Upper lobe of left lung (tissue), 6 donors: ENCODE measurements at regions not wholly inside any gene's neighbourhood (a gene's known extent, or its start where the extent isn't known, plus 50 kb on each side); places are given as distances from the start of the nearest gene placed in this dataset.
A peak's percentile ranks its signal among the peaks of the same experiment; 100 is the strongest.

Experiments
- ATAC-seq, 2 donors: fragments of 200-7000 bp; cut with Tn5 transposase; one replicate each; pipeline ENCODE4 v1.9.1; 2022; ENCODE audit warnings: mild to moderate bottlenecking in 2 of 2, moderate library complexity in 2 of 2; ENCODE audit not compliant: low FRiP score in 2 of 2
- DNase-seq, 2 donors: peaks; one replicate each; pipeline ENCODE4 v3.0.0-alpha.2; 2019 to 2020
- H3K27ac ChIP-seq, 4 donors: fragments of 200-600 bp; sonication (generic); one replicate each; pipeline ENCODE4 v1.5.1; 2016 to 2019
- H3K27me3 ChIP-seq, 4 donors: fragments of 200-600 bp; sonication (generic); one replicate each; pipeline ENCODE4 v1.5.1; 2017 to 2019
- H3K36me3 ChIP-seq, 4 donors: fragments of 200-600 bp; sonication (generic); one replicate each; pipeline ENCODE4 v1.5.1; 2016 to 2019
- H3K4me1 ChIP-seq, 4 donors: fragments of 200-600 bp; sonication (generic); one replicate each; pipeline ENCODE4 v1.5.1; 2018 to 2019
- H3K4me3 ChIP-seq, 4 donors: fragments of 200-600 bp; sonication (generic); one replicate each; pipeline ENCODE4 v1.5.1; 2017 to 2019; ENCODE audit warnings: mild to moderate bottlenecking in 2 of 4, moderate library complexity in 1 of 4
- H3K9me3 ChIP-seq, 4 donors: fragments of 200-600 bp; sonication (generic); one replicate each; pipeline ENCODE4 v1.5.1; 2018 to 2019
- EP300 ChIP-seq, 4 donors: sonication (generic); formaldehyde crosslinking; IDR thresholded peaks; one replicate each; pipeline ENCODE4 v1.5.1; 2017; ENCODE audit warnings: antibody characterized with exemption in 4 of 4, control low read depth in 2 of 4
- POLR2A ChIP-seq, 4 donors: fragments of 450-650 bp; IDR thresholded peaks; one replicate each; pipeline ENCODE4 v1.5.1; 2016 to 2017; ENCODE audit warnings: antibody characterized with exemption in 4 of 4, mild to moderate bottlenecking in 2 of 4
- POLR2AphosphoS5 ChIP-seq, 2 donors: sonication (generic); formaldehyde crosslinking; IDR thresholded peaks; one replicate each; pipeline ENCODE4 v1.5.1; 2017; ENCODE audit warnings: antibody characterized with exemption in 2 of 2
- WGBS, 2 donors: methylation state at CpG; one replicate each; pipeline ENCODE4 v1.1.5; 2017 to 2018; 5-methylcytosine and 5-hydroxymethylcytosine counted together
- TF ChIP-seq, protein P1 (sequence below), 6 experiments: fragments of 450-650 bp in 4 of 6; fragments of 200-600 bp in 2 of 6; sonication (generic) in 2 of 6; IDR thresholded peaks; one replicate each; pipeline ENCODE4 v1.5.1; 2016 to 2019; ENCODE audit warnings: antibody characterized with exemption in 6 of 6
- donor health status: DM: no; HTN: no; CAD: no; lungs with moderate emphysema.
- donor health status: DM: no; HTN: yes; CAD: no; lungs with severe emphysema.

DNA sequence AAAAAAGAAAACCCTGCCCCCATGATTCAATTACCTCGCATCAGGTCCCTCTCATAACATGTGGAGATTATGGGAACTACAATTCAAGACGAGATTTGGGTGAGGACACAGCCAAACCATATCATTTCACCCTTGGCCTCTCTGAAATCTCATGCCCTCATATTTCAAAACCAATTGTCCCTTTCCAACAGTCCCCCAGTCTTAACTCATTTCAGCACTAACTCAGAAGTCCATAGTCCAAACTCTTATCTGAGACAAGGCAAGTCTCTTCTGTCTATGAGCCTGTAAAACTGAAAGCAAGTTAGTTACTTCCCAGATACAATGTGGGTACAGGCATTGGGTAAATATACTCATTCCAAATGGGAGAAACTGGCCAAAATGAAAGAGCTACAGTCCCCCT lies 536.1 kb downstream of the MEI4 start:
- no peak for DNase-seq
- ATAC-seq, result no peak
- 70 to 73% methylated on average over 2 of the region's 2 CpGs for WGBS, 2 donors
- no peak overlapping the region for H3K4me3 ChIP-seq
- H3K4me1 ChIP-seq, result no peaks in the 10 kb centered on the region
- H3K9me3 ChIP-seq, result no peaks in the 10 kb centered on the region
- no peaks in the 10 kb centered on the region for H3K36me3 ChIP-seq
- no peaks in the 10 kb centered on the region for H3K27me3 ChIP-seq
- no peak overlapping the region for H3K27ac ChIP-seq
- no peak for TF ChIP-seq POLR2AphosphoS5 (IDR thresholded peaks at IDR 0.05)
- TF ChIP-seq, protein P1, sequence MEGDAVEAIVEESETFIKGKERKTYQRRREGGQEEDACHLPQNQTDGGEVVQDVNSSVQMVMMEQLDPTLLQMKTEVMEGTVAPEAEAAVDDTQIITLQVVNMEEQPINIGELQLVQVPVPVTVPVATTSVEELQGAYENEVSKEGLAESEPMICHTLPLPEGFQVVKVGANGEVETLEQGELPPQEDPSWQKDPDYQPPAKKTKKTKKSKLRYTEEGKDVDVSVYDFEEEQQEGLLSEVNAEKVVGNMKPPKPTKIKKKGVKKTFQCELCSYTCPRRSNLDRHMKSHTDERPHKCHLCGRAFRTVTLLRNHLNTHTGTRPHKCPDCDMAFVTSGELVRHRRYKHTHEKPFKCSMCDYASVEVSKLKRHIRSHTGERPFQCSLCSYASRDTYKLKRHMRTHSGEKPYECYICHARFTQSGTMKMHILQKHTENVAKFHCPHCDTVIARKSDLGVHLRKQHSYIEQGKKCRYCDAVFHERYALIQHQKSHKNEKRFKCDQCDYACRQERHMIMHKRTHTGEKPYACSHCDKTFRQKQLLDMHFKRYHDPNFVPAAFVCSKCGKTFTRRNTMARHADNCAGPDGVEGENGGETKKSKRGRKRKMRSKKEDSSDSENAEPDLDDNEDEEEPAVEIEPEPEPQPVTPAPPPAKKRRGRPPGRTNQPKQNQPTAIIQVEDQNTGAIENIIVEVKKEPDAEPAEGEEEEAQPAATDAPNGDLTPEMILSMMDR (IDR thresholded peaks at IDR 0.05), result no peak
- TF ChIP-seq POLR2A (IDR thresholded peaks at IDR 0.05), result no peak
- TF ChIP-seq EP300 (IDR thresholded peaks at IDR 0.05), result no peak

DNA sequence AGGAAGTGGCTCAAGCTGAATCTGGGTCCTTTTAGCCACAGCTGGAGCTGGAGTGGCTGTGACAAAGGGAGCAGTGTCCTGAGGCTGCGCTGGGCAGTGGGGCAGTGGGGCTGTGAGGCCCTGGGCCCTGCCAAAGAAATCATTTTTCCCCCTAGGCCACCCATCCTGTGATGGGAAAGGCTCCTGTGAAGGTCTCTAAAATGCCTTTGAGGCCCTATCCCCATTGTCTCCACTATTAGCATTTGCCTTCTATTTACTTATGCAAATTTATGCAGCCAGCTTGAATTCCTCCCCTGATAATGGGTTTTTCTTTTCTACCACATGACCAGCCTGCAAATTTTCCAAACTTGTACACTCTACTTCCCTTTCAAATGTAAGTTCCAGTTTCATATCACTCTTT lies 539.2 kb downstream of the MEI4 start:
- TF ChIP-seq, protein P1 (IDR thresholded peaks at IDR 0.05), result no peak
- TF ChIP-seq POLR2AphosphoS5 (IDR thresholded peaks at IDR 0.05), result no peak
- TF ChIP-seq EP300 (IDR thresholded peaks at IDR 0.05), result no peak
- TF ChIP-seq POLR2A (IDR thresholded peaks at IDR 0.05), result no peak
- H3K4me3 ChIP-seq, result no peak overlapping the region
- DNase-seq (peak in 1 of 2 donors; percentile 33), ATAC-seq (no peak)
- H3K4me1 ChIP-seq, result no peaks in the 10 kb centered on the region
- no peak overlapping the region for H3K27ac ChIP-seq
- no peaks in the 10 kb centered on the region for H3K27me3 ChIP-seq
- no peaks in the 10 kb centered on the region for H3K36me3 ChIP-seq
- WGBS, 2 donors, result 43% methylated on average over 1 of the region's 1 CpG; no CpG with 5 or more reads in 1 of the 2 donors
- no peaks in the 10 kb centered on the region for H3K9me3 ChIP-seq

- H3K4me3 ChIP-seq, result no peak overlapping the region
These were observed 546.2 kb downstream of the MEI4 start for GRCh38 chr6:78199044-78199443.

DNA sequence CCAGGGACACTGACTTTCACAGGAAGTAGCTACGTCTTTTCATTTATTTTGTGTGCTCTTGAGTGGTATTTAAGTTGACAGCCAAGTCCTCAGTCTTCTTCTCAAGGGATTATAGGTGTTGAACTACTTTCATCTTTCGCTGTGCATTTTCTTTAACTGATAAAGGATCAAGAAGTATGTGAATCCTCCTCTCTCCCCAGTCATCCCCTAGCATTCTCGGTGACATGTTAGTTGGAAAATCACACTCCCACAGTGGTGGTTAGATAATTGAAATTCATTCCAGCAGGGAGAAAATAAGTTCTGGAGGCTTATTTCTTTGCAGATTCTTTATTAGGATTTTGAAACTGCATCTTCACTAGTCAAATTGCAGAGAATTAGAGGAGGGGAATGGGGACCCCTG lies 569.4 kb downstream of the MEI4 start:
- 39 to 55% methylated on average over 3 of the region's 3 CpGs for WGBS, 2 donors
- DNase-seq (no peak), ATAC-seq (no peak)
- H3K9me3 ChIP-seq, result no peaks in the 10 kb centered on the region
- TF ChIP-seq POLR2AphosphoS5 (IDR thresholded peaks at IDR 0.05) (no peak), POLR2A (IDR thresholded peaks at IDR 0.05) (no peak), EP300 (IDR thresholded peaks at IDR 0.05) (no peak)
- TF ChIP-seq, protein P1 (IDR thresholded peaks at IDR 0.05), result no peak
- H3K27ac ChIP-seq, result no peak overlapping the region
- H3K4me3 ChIP-seq, result no peak overlapping the region
- H3K4me1 ChIP-seq, result no peaks in the 10 kb centered on the region
- H3K36me3 ChIP-seq, result no peaks in the 10 kb centered on the region
- H3K27me3 ChIP-seq, result no peaks in the 10 kb centered on the region

More at GRCh38 chr6:78199044-78199443, 546.2 kb downstream of the MEI4 start:
- Histone ChIP-seq H3K9me3 (no peaks in the 10 kb centered on the region), H3K27me3 (no peaks in the 10 kb centered on the region), H3K36me3 (no peaks in the 10 kb centered on the region), H3K4me1 (no peaks in the 10 kb centered on the region), H3K27ac (no peak overlapping the region)
- DNase-seq, result no peak
- TF ChIP-seq EP300 (IDR thresholded peaks at IDR 0.05), result no peak
- TF ChIP-seq POLR2A (IDR thresholded peaks at IDR 0.05), result no peak
- TF ChIP-seq, protein P1 (IDR thresholded peaks at IDR 0.05), result no peak
- TF ChIP-seq POLR2AphosphoS5 (IDR thresholded peaks at IDR 0.05), result no peak
- no peak for ATAC-seq
- 58 to 75% methylated on average over 5 of the region's 5 CpGs for WGBS, 2 donors

DNA sequence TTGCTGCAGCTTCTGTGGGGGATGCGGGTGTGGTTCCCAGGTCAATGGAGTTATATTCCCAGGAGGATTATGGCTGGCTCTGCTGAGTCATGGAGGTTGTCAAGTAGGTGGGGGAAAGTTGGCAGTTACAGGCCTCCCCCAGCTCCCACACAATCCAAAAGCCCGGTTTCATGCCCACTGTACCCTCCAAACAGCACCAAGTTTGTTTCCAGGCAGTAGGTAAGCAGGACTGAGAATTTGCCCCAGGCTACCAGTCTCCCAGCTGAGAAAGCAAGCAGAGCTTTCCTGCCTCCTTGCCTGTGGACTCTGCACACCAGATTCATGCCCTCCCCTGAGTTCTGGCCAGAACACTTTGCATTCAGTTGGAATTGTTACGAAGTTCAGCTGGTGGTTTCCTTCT lies 578.2 kb downstream of the MEI4 start:
- Histone ChIP-seq H3K36me3 (no peaks in the 10 kb centered on the region), H3K4me1 (no peaks in the 10 kb centered on the region), H3K27me3 (no peaks in the 10 kb centered on the region), H3K4me3 (no peak overlapping the region), H3K27ac (no peak overlapping the region), H3K9me3 (peaks cover 0 to 3% (median 0%) of the 10 kb centered on the region in 4 donors)
- no peak for ATAC-seq
- TF ChIP-seq EP300 (IDR thresholded peaks at IDR 0.05) (no peak), POLR2A (IDR thresholded peaks at IDR 0.05) (no peak), POLR2AphosphoS5 (IDR thresholded peaks at IDR 0.05) (no peak)
- TF ChIP-seq, protein P1 (IDR thresholded peaks at IDR 0.05), result no peak
- DNase-seq, result no peak
- WGBS, 2 donors, result 92 to 95% methylated on average over 2 to 3 of the region's 3 CpGs
